ENCODE measurements at regions not wholly inside any gene's neighbourhood (a gene's known extent, or its start where the extent isn't known, plus 50 kb on each side); places are given as distances from the start of the nearest gene placed in this dataset.

- in situ Hi-C loops (cut with HindIII; ENCODE audit: low pct_unique_long_range_greater_than_20kb, low sequenced_read_pairs) = no loop called here
- TF ChIP-seq JUND (IDR thresholded peaks at IDR 0.05; ENCODE audit: low read depth) = no peak
- DNase-seq (ENCODE audit: low read depth in 1 of 2, low spot score in 1 of 2) = no peak
Measured at GRCh38 chr22:49616356-49617231, 211.1 kb downstream of the BRD1 start.

GRCh38 chr22:49614966-49615965 is 212.4 kb downstream of the BRD1 start:
- TF ChIP-seq JUND (IDR thresholded peaks at IDR 0.05; ENCODE audit: low read depth) = no peak
- in situ Hi-C loops (cut with HindIII; ENCODE audit: low pct_unique_long_range_greater_than_20kb, low sequenced_read_pairs) = no loop called here
- no peak for DNase-seq (ENCODE audit: low read depth in 1 of 2, low spot score in 1 of 2)

- TF ChIP-seq JUND (IDR thresholded peaks at IDR 0.05; ENCODE audit: low read depth) = no peak
- DNase-seq (ENCODE audit: low read depth in 1 of 2, low spot score in 1 of 2) = no peak
- in situ Hi-C loops (cut with HindIII; ENCODE audit: low pct_unique_long_range_greater_than_20kb, low sequenced_read_pairs) = no loop called here
Measured at GRCh38 chr22:49613511-49614270, 214.0 kb downstream of the BRD1 start.

- in situ Hi-C loops (cut with HindIII; ENCODE audit: low pct_unique_long_range_greater_than_20kb, low sequenced_read_pairs) = no loop called here
- no peak for TF ChIP-seq JUND (IDR thresholded peaks at IDR 0.05; ENCODE audit: low read depth)
- DNase-seq (ENCODE audit: low read depth in 1 of 2, low spot score in 1 of 2) = no peak
Measured at GRCh38 chr22:49613108-49613507, 214.6 kb downstream of the BRD1 start.

GRCh38 chr22:49609207-49609876 is 218.3 kb downstream of the BRD1 start:
- no peak for TF ChIP-seq JUND (IDR thresholded peaks at IDR 0.05; ENCODE audit: low read depth)
- in situ Hi-C loops (cut with HindIII; ENCODE audit: low pct_unique_long_range_greater_than_20kb, low sequenced_read_pairs) = no loop called here
- DNase-seq (ENCODE audit: low read depth in 1 of 2, low spot score in 1 of 2) = no peak

- TF ChIP-seq JUND (IDR thresholded peaks at IDR 0.05; ENCODE audit: low read depth) = no peak
- in situ Hi-C loops (cut with HindIII; ENCODE audit: low pct_unique_long_range_greater_than_20kb, low sequenced_read_pairs) = no loop called here
- DNase-seq (ENCODE audit: low read depth in 1 of 2, low spot score in 1 of 2) = no peak
Measured at GRCh38 chr22:49608660-49609059, 219.0 kb downstream of the BRD1 start.

GRCh38 chr22:49608228-49608627 is 219.4 kb downstream of the BRD1 start:
- in situ Hi-C loops (cut with HindIII; ENCODE audit: low pct_unique_long_range_greater_than_20kb, low sequenced_read_pairs) = no loop called here
- no peak for TF ChIP-seq JUND (IDR thresholded peaks at IDR 0.05; ENCODE audit: low read depth)
- DNase-seq (ENCODE audit: low read depth in 1 of 2, low spot score in 1 of 2) = no peak

GRCh38 chr22:49607821-49608220 is 219.9 kb downstream of the BRD1 start:
- TF ChIP-seq JUND (IDR thresholded peaks at IDR 0.05; ENCODE audit: low read depth) = no peak
- DNase-seq (ENCODE audit: low read depth in 1 of 2, low spot score in 1 of 2) = no peak
- in situ Hi-C loops (cut with HindIII; ENCODE audit: low pct_unique_long_range_greater_than_20kb, low sequenced_read_pairs) = no loop called here

- no peak for DNase-seq (ENCODE audit: low read depth in 1 of 2, low spot score in 1 of 2)
- in situ Hi-C loops (cut with HindIII; ENCODE audit: low pct_unique_long_range_greater_than_20kb, low sequenced_read_pairs) = no loop called here
- TF ChIP-seq JUND (IDR thresholded peaks at IDR 0.05; ENCODE audit: low read depth) = no peak
Measured at GRCh38 chr22:49606562-49607290, 220.9 kb downstream of the BRD1 start.

- TF ChIP-seq JUND (IDR thresholded peaks at IDR 0.05; ENCODE audit: low read depth) = no peak
- DNase-seq (ENCODE audit: low read depth in 1 of 2, low spot score in 1 of 2) = no peak
- in situ Hi-C loops (cut with HindIII; ENCODE audit: low pct_unique_long_range_greater_than_20kb, low sequenced_read_pairs) = no loop called here
Measured at GRCh38 chr22:49604732-49605302, 222.9 kb downstream of the BRD1 start.

GRCh38 chr22:49603016-49603415 is 224.7 kb downstream of the BRD1 start:
- TF ChIP-seq JUND (IDR thresholded peaks at IDR 0.05; ENCODE audit: low read depth) = no peak
- no peak for DNase-seq (ENCODE audit: low read depth in 1 of 2, low spot score in 1 of 2)
- in situ Hi-C loops (cut with HindIII; ENCODE audit: low pct_unique_long_range_greater_than_20kb, low sequenced_read_pairs) = no loop called here
